ENCODE measurements at regions not wholly inside any gene's neighbourhood (a gene's known extent, or its start where the extent isn't known, plus 50 kb on each side); places are given as distances from the start of the nearest gene placed in this dataset.
"Not testable (repeated sequence)": the region's sequence is repeated elsewhere in the genome, so short reads cannot be mapped to it uniquely, and the experiment has no call there.

GRCh38 chr1:234958706-234959657, 169.7 kb downstream of the TOMM20 start:
- DNase-seq (ENCODE audit: low spot score) = no peak

- no peak for DNase-seq (ENCODE audit: low spot score)
Measured at GRCh38 chr1:234958066-234958705, 170.5 kb downstream of the TOMM20 start.

GRCh38 chr1:234957330-234958065, 171.1 kb downstream of the TOMM20 start:
- peak; percentile 96 for DNase-seq (ENCODE audit: low spot score)

GRCh38 chr1:234956821-234957329, 171.8 kb downstream of the TOMM20 start:
- peak; percentile 67 for DNase-seq (ENCODE audit: low spot score)

- DNase-seq (ENCODE audit: low spot score) = no peak
Measured at GRCh38 chr1:234955107-234955731, 173.4 kb downstream of the TOMM20 start.

- no peak for DNase-seq (ENCODE audit: low spot score)
Measured at GRCh38 chr1:234954613-234955012, 174.0 kb downstream of the TOMM20 start.

GRCh38 chr1:234953655-234954405, 174.8 kb downstream of the TOMM20 start:
- no peak for DNase-seq (ENCODE audit: low spot score)

GRCh38 chr1:234950598-234950997, 178.0 kb downstream of the TOMM20 start:
- no peak for DNase-seq (ENCODE audit: low spot score)

- DNase-seq (ENCODE audit: low spot score) = not testable (repeated sequence)
Measured at GRCh38 chr1:234949528-234949927, 179.1 kb downstream of the TOMM20 start.

GRCh38 chr1:234944439-234945344, 183.9 kb downstream of the TOMM20 start:
- DNase-seq (ENCODE audit: low spot score) = no peak

GRCh38 chr1:234943836-234944402, 184.7 kb downstream of the TOMM20 start:
- DNase-seq (ENCODE audit: low spot score) = no peak

GRCh38 chr1:234942879-234943506, 185.6 kb downstream of the TOMM20 start:
- no peak for DNase-seq (ENCODE audit: low spot score)

GRCh38 chr1:234942012-234942332, 186.7 kb downstream of the TOMM20 start:
- DNase-seq (ENCODE audit: low spot score) = no peak

- DNase-seq (ENCODE audit: low spot score) = no peak
Measured at GRCh38 chr1:234941321-234942011, 187.2 kb downstream of the TOMM20 start.

GRCh38 chr1:234940841-234941240, 187.8 kb downstream of the TOMM20 start:
- no peak for DNase-seq (ENCODE audit: low spot score)

- DNase-seq (ENCODE audit: low spot score) = no peak
Measured at GRCh38 chr1:234938924-234939323, 189.7 kb downstream of the TOMM20 start.

- DNase-seq (ENCODE audit: low spot score) = no peak
Measured at GRCh38 chr1:234938135-234938534, 190.5 kb downstream of the TOMM20 start.

- DNase-seq (ENCODE audit: low spot score) = no peak
Measured at GRCh38 chr1:234936612-234937389, 191.8 kb downstream of the TOMM20 start.

Data from SW480 (cell line).